Forelimb muscle (tissue), 1 donor: ENCODE measurements at regions not wholly inside any gene's neighbourhood (a gene's known extent, or its start where the extent isn't known, plus 50 kb on each side); places are given as distances from the start of the nearest gene placed in this dataset.

Experiments
- DNase-seq: peaks from one replicate; pipeline ENCODE4 v3.0.0-alpha.2; 2013; ENCODE audit warnings: low read depth

DNA sequence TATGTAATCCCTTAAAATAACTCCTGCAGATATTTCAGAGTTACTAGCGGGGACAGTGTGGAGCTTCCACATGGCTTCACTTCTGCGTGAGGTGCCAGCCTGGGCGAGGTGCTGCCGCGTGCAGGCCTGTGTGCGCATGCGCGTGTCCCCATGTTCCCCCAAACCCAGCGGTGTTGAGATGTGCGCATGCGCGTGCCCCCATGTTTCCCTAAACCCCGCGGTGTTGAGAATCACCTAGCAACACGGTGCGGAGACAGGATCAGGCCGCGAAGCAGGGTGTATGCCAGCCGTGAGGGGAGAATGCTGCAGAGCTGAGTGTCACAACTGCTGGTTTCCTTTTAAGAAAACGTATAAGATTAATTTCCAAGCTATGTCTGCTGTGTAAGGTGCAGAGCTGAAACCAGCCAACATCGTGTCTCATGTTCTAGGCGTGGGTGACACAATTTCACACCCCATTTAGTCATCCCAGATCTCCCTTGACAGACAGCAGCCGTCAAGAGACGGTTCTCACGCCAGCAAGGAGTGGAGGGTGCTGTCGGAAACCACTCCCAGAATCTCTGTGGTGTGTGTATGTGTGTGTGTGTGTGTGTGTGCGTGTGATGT is 71.9 kb upstream of the ADARB2 start:
- DNase-seq, result no peak

- no peak for DNase-seq
Observed at GRCh38 chr10:1807924-1808323, 70.6 kb upstream of the ADARB2 start.

DNA sequence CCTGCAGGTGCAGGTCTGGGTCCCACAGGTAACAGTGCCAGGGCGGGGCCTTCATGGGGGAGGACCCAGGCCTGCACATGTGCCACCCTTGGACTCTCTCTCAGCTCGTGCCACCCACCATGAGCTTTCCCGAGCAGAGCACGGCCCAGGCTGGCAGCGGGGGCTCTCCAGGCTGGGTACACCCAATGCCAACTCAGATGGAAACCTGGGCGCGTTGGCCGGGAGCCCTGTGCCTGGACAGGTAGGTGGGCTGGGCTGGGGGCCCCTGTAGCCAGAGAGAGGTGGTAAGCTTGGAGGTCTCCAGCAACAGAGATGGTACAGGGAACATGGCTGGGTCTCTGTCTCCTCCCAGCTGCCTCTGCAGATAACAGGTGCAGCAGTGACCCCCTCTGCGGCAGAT is 69.9 kb upstream of the ADARB2 start:
- no peak for DNase-seq

DNA sequence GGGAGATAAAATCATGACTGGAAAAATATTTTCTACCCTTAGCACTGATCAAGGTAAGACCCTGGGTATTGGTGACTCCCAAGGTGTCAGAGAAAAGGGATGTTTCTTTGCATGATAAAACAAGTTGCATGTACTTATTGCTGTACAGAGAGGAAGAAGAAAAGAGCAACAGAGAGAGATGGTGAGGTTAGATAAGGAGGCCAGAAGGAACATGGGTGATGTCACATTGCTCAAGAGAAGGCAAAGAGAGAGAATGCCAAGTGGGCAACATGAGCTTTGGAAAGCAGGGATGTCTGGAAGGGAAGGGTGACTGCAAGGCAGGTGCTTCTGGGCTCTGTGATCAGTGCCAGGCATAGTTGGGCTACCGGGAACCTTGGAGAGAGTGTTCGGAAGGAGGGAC is 65.1 kb upstream of the ADARB2 start:
- DNase-seq, result no peak

DNA sequence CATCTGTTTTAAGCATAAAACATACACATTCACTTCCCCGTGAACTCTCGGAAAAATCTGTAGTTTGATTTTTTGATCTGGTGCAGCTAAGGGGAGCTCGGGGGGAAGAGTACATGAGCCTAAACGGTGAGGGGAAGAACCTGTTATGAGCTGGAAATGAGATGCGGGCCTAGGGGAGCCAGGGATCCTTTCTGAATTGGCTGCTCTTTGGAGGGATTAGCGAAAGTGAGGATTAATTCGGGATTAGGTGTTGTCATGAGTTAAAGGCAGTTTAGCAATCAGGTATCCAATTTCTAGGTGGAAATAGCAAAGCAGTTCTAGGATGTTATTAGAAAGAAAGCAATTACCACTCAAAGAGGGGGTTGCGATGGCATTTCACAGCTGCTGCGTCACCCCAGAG is 51.1 kb upstream of the ADARB2 start:
- no peak for DNase-seq
